HPDE6-E6E7 (cell line): ENCODE measurements at regions not wholly inside any gene's neighbourhood (a gene's known extent, or its start where the extent isn't known, plus 50 kb on each side); places are given as distances from the start of the nearest gene placed in this dataset.
"Not testable (repeated sequence)": the region's sequence is repeated elsewhere in the genome, so short reads cannot be mapped to it uniquely, and the experiment has no call there.

Experiments
- DNase-seq: peaks from one replicate; pipeline ENCODE4 v3.0.0; 2011; ENCODE audit warnings: missing footprints; ENCODE audit errors: extremely low spot score

DNA sequence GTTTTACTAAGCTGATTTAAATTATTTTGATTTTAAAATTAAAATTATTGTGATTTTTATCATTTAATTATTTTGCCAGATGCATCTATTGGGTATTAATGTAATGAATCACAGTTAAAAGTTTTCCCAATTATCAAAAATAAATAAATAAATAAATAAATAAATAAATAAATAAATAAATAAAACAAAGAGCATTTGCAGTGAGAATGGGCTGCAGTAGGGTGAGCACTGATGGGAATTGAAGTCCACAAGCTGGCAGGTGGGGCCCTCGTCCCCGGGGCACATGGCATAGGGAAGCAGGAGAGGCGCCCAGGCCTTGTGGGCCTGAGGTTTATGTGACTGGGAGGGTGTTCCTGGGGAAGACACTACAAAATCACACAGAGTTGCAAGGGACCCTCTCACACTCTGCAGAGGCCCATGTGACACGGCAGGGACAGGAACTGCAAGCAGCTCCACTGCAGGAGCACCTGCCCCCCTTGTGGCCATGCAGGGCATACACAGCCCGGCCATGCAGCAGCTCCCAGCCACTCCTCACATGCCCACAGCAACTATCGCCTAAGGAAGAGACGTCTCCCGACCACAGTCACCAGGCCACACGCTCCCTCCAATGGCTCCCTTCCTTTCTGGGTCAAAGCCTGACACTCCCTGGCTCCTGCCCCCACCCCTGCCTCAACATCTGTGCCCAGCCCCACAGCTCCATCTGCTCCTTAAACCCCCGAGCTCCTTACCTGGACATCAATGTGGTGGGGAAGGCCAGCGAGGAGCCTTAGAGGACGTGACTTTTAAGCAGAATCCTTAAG is 256.3 kb upstream of the SFSWAP start:
- DNase-seq = no peak

DNA sequence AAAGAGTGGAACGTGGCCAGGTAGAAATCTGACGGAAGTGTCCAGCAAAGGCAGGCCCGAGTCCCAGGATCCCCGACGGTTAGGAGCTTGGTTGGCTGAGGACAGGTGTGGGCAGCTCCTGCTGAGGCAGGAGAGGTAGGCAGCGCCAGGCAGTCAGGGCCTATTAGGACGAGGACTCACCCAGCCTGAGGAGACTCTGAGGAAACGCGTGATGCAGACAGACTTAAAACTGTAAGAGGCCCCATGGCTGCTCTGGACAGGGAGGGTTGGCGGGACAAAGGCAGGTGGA is 255.7 kb upstream of the SFSWAP start:
- DNase-seq = no peak

DNA sequence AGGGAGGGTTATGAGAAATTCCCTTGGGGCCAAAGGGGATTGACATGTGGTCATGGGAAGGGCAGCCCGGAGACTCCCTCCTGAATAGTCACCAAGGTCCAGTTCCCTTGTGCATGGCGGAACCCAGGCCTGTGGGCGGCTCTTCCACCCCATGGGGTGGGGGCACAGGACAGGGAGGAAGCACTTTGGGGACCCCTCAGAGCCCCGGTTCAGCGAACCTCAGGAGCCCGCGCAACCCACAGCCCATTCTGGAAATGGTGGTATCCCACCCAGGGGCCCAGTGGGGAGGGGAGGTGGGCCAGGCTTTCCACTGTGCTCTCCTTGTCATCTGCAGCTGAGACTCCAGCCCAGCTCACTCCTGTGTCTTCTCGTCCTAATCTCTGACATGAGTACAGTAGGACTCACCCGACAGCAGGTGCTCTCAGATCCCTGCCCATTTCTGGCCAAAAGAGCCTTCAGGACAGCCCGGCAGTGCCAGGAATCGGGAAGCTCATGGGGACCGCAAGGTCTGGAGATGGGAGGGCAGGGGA is 255.2 kb upstream of the SFSWAP start:
- DNase-seq = no peak

DNA sequence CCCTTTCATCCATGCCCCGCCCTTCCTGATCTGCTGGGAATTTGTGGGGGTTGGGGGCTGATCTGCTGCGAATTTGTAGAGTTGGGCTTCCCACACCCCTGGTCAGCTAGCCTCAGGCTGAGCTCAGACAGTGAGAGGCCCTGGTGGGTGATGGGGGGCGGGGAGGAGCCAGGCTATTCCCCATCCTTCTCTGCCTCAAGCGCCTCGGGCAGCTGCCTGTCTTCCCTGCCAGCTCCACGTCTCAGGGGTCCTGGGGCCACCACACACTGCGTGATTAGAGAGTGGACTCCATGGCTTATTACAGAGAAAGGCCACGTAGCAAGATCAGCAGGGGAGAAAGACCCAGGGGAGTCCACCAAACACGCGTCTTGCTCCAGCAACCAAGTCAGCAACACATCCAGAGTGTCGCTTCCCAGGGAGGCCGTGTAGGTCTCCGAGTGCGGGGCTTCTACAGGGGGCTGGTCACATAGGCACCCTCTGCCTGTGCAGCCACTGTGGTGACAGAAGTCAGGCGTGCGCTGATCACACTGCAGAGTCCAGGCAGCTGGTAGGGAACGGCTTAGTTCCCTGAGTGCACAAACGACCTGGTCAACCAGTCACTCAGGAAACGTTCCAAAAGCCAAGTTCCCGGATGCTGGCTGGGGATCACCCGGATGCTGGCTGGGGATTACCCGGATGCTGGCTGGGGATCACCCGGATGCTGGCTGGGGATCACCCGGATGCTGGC is 254.4 kb upstream of the SFSWAP start:
- DNase-seq = no peak

DNA sequence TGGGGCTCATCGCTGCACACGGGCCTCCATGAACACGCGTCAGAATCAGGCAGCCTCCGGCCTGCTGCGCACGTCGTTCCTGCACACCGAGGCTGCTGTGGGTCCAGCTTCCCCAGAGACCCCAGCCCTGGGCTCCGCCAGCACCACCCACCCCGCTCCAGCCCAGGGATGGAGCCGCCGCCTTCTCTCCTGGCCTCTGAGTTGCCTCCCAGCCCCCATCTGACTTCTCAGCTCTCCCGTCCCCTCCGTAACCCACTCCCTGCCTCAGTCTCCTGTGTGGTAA is 253.9 kb upstream of the SFSWAP start:
- DNase-seq = no peak

DNA sequence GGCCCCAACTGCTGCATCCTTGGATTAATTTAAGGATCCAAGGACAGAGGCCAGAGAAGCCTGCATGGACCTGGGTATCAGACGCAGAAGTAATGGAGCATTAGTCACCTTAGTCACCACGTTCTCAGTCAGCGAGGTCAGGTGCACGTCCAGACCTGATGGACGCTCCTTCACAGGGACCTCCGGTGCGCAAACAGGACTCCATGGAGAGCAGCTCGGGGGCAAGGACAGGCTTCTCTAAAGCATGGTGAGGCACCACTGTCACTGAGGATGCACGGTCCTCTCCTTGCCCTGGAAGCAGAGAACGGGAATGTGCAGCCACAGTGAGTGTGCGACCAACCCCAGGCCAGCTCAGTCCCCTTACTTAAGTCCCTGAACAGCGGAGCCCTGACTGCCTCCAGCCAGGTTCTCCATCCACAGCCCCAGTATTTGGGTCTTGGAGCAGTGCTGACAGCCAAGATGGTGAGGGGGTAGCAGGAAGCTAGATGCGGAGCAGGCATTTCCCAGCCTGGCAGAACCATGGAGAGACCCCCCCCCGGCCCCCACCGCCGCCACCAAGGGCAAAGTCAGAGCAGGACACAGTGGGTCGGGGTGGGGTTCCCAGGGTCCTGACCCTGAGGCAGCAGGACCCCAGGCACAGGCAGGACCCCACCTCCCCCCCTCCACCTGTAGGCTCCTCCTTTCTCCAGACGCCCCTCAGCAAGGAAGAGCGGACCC is 253.4 kb upstream of the SFSWAP start:
- no peak for DNase-seq

DNA sequence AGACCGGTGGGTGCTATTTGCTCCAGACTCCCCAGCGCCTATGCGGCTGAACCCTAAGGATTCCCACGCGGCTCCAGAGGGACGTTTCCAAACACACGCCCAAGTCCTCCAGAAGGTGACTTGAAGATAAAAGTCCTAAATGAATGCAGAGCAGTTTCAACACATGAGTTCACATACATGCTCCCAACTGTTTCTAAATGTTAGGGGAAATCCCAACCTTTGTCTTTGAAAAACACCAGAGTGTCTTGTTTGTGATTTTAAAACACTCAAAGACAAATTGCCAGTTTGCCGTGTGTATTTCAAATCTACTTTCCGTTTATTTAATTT is 252.9 kb upstream of the SFSWAP start:
- DNase-seq = no peak

DNA sequence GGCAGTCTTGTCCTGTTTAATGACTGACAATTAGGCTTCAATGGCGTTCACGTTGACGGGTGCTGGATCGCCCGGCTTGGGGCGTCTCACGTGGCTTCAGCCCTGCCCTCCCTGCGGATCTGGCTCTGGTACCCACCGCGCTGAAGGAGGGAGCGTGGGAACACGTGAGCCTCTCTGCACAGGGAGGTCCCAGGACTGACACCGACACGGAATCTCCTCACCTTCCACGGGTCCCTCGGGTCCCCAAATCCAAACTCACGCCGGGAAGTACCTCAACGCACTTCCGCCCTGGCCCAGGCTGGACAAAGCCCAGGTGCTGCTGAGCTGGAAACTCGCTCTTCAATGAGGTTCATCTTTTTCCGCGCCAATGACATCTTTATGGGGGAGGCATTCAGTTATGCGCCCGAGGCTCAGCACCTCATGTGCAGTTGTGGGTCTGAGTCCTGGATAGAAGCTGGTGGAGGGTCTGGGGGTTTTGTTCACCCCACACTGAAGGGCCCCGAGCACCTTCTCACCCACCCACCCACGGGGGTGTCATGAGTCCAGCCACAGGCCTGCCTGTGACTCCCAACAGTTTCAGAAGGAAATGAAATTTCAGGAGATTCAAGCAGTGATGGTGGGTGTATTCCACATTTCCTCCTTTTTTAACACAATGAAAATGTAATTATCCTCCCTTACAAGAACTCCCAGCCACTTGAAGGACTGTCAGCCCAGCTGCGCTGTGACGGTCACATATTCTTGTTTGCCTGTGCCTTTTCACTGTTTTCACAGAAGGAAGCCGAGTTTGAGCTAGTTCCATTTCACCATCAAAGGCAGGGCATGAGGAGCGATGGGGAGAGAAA is 251.7 kb upstream of the SFSWAP start:
- no peak for DNase-seq

DNA sequence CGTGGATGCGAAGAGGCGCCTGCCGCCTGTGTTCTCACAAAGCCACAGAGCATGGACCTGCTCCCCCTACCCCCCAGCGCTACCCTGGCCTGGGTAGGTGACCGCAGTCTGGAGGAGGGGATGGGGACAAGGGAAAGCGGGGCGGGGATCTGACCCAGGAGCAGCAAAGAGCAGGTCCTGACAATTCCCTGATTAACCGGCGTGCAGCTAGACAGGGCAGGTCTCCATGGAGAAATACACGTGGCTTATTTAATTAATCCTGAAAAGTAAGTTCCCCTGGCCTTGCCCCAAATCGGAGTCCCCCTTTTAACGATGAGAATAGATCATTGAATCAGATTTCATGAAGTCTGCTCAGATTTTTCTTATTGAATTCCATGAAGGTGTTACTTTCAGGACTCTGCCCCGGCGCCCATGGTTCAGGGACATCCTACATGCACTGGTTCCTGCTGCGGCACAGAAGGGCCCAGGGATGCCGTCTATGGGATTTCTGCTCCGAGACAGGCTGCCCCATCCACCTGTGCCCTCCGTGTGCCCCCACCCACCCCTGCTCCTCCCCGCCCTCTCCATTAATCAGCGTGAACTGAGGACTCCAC is 251.0 kb upstream of the SFSWAP start:
- DNase-seq = no peak

DNA sequence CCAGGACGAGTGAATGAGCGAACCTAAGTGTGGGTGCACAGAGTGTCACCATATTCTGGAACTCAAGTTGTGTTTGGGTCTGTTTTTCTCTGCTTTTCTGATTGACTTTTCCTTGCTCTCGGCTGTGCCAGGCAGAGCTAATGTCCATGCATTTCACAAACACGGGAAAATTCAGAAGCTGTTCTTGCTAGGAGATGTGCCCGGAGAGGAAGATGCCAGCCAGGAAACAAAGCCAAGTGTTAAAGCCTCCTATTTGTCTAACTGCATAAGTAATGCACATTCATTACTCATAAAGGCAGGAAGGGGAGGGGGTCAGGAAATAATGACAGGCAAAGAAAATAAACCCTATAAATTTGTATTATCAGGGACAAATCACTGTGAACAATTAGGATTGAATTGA is 250.4 kb upstream of the SFSWAP start:
- DNase-seq = no peak

DNA sequence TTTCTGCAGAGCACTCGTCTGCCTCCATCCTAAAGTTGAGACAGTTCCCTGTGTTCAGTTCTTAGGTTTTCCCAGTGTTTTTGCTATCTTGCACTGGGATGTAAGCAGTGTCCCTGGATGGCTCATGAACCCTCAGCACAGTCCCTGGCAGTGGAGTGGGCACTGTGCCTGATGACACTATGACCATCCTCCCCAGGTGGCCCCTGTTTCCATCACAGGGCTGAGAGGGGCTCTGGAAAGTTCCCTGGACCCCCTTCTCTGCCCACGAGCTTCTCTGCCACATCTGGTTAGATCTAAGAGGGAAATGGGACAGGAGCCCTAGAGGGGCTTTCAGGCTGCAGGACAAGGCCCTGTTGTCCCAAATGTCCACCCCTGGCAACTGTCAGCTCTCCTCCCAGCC is 249.8 kb upstream of the SFSWAP start:
- DNase-seq = no peak

DNA sequence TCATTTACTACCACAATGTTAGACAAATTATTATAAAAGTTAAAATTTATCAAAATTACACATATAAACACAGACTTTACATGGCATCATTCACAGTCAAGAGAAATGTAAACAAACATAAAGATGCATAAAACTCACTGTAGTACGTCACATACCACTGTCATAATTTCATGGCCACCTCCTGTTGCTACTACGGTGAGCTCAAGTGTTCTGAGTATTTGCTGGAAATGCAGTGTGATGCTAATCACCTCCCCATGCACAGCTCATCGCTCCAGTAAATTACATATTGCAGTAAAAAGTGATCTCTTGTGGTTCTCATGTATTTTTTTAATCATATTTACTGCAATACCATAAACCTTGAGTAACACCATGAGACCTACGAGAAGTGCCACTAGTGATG is 247.7 kb upstream of the SFSWAP start:
- no peak for DNase-seq

DNA sequence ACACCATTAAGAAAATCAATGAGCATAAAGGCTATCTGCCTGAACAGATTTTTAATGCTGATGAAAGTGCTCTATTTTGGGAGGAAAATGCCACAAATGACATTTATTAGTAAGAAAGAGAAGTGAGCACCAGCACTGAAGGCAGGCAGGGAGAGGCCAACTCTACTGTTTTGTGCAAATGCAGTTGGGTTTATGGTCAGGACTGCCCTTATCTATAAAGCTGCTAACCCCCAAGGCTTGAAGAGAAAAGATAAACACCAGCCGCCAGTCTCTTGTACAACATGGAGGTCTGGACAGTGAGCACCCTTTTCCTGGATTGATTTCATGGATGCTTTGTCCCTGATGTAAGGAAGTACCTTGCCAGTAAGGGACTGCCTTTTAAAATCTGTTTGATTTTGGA is 246.8 kb upstream of the SFSWAP start:
- no peak for DNase-seq

DNA sequence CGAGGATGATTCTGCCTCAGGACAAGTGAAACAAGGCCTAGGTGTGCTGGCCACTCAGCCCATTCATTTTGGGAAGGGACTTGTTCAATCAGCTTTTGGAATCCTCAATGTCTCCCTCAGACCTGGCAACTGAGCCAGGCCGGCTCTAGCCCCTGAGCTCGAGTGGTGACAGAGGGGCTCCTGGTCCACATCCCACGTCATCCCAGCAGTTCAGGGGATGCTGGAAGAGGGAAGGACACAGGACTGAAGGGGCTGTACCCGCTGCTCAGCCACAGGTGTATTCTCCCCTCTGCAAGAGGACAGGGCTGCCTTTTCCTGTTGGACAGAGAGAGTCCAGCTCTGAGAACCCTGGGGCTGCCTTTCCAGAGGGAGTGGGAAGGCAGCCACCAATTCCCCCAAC is 244.6 kb upstream of the SFSWAP start:
- no peak for DNase-seq

DNA sequence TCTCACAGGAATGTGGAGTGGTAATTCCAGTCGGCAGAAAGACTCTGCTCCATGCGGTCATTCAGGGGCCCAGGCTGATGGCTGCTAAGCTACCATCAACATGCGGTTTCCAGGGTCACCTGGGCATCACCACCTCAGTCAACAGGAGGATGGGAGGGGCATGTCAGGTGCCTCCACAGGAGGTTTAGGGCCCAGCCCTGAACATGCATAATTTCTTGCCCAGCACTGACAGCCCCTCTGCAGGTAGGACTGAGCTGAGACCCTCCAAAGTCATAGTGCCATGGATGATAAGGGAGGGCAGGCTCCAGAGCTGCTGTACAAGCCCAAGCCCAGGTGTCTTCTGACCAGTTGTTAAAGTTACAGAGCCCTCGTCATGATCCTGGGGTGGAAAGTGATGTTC is 244.0 kb upstream of the SFSWAP start:
- no peak for DNase-seq

DNA sequence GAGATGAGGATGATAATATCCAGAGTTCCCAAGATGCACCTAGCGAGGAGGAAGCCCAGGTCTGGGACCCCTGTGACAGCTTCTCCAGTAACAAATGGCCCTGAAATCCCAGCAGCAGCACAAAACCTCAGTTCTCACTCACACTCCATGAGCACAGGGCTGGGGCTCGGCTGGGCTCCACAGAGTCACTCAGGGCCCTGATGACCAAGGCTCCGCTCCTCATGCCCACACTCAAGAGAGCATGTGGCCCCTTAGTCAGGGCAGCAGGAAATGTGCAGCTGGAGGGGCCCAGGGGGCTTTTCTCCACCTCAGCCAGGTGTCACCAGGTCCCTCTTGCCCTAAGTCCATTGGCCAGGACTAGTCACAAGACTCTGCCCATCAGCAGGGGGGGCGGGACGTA is 242.7 kb upstream of the SFSWAP start:
- no peak for DNase-seq

DNA sequence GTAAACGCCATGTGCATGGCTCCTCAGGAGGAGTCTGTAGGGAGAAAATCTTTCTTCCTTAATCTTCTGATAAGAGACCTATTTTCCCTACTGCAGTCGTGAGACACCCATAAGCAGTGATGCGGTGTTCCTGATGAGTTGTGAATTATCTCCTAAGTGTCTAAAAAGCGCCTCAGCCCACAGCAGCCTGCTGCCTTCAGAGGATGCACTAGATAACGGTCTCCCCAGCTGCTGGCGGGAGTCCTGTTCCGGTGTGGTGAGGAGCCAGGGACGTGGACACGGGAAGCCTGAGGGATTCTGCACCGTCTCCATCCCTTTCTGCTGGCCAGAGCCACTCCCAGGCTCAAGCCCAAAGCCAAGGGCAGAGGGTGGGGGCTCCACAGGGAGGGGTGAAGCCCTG is 240.9 kb upstream of the SFSWAP start:
- not testable (repeated sequence) for DNase-seq

DNA sequence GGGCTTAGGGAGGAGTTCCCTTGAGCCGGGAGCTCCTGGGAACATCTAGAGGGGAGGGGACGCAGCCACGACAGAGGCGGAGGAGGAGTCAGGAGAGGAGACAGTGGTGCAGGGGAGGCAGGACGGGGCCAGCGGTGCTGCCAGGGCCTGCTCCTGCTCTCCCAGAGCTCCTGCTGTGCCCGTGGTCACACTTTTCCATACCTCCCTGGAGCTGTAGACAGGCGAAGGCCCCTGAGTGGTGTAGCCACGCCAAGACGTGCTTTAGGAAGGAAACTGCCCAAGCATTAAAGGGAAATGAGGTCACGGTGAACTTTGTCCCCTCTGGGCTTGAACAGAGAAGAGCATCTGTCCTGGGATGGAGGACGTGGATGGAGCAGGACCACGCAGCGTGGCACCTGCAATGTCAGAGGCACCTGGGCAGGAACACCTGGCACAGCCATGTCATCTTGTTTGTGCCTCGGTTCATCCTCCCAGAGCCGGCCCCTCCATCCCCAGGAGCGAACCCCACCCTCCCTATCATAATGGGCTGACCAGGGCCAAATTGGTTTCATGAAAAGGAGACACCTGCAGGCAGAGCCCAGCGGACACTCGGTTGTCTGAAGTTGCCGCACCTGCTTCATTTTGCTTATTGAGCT is 239.5 kb upstream of the SFSWAP start:
- DNase-seq = no peak

DNA sequence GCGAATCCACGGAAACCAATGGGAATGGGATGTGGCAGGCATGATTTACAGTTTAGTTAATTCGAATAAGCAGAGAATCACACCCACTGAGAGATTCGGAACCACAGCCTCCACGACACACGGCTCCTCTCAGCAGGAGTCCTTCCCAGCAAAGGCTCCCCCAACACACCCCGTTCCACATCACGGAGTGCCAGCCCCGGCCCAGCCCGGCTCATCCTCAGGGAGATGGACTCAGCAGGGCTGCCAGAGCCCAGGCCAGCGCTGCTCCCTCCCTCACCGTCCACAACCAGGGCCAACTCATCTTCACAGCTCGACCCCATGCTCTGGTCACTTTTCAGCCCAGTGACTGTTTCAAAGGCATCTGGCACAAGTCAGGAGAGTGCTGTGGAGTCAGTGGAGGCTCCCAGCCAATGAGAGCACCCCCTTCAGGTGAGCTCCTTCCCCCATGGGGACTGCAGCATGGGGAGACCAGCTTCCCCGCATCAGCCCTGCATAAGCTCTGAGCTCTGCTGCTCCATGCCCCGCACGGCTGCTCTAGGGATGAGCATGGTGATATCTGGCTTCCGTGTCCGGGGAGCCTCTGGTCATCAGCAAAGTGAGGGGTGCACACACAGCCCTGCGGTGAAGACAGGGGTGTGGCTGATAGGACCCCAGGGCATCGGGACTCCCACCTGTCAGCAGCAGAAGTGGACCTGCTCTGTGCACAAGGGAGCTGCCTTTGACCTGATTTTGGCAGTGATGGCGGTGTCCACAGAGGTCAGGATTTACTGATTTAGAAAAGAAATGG is 238.8 kb upstream of the SFSWAP start:
- no peak for DNase-seq

DNA sequence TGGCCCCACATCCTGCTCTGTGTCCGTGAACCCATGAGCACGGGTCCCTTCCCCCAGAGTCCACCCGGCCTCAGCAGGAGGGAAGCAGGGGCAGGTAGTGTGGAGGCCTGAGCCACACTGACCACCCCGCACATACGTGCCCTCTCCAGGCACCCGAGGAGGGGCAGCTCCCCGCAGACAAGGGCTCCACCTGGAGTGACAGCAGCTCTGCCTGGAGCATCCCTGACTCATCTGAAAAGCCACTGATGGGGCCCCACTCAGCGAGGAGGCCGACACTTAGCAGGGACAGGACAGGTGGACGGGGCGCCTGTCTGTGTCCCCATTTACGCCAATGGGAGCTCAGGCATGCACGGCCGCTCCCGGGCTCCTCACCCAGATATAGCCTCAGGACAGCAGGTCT is 237.6 kb upstream of the SFSWAP start:
- DNase-seq = no peak
